ENCODE measurements at regions not wholly inside any gene's neighbourhood (a gene's known extent, or its start where the extent isn't known, plus 50 kb on each side); places are given as distances from the start of the nearest gene placed in this dataset.

GRCh38 chr13:90375851-90376250 lies 971.6 kb upstream of the MIR17HG start:
- Histone ChIP-seq H3K56ac (ENCODE audit: extremely low read depth, insufficient read depth, low read length) (no peak overlapping the region), H3K79me1 (ENCODE audit: low read depth in 1 of 2, low read length in 2 of 2) (no peaks in the 10 kb centered on the region), H2AFZ (replicated peaks; ENCODE audit: low read length, poor library complexity) (no peak overlapping the region), H3K9ac (ENCODE audit: low read depth, low read length) (no peak overlapping the region), H3K4me1 (ENCODE audit: control insufficient read depth, insufficient read depth, low read length) (no peaks in the 10 kb centered on the region), H4K8ac (ENCODE audit: low read depth in 2 of 2, low read length in 2 of 2) (no peak overlapping the region), H2AK9ac (replicated peaks; ENCODE audit: low read depth, low read length, poor library complexity) (no peak overlapping the region), H4K91ac (ENCODE audit: insufficient read depth, low read depth, low read length) (no peak overlapping the region), H3K4me3 (ENCODE audit: insufficient read depth, low read depth, low read length) (no peak overlapping the region), H3K9me1 (ENCODE audit: insufficient read depth, low read length) (no peaks in the 10 kb centered on the region), H2BK120ac (ENCODE audit: low read depth, low read length) (no peak overlapping the region), H3K14ac (replicated peaks; ENCODE audit: low read depth, low read length) (no peak overlapping the region), H2BK5ac (ENCODE audit: low read depth, low read length, poor library complexity, severe bottlenecking) (no peak overlapping the region), H3K27me3 (ENCODE audit: control insufficient read depth, insufficient read depth, low read length) (no peaks in the 10 kb centered on the region), H3K27ac (ENCODE audit: insufficient read depth, low read length) (no peak overlapping the region), H3K4ac (ENCODE audit: low read depth, low read length) (no peak overlapping the region), H3K4me2 (ENCODE audit: low read depth, low read length) (no peak overlapping the region), H3K18ac (ENCODE audit: low read depth, low read length) (no peak overlapping the region), H4K20me1 (ENCODE audit: insufficient read depth, low read length) (no peaks in the 10 kb centered on the region), H2BK15ac (ENCODE audit: low read depth, low read length) (no peak overlapping the region), H4K5ac (ENCODE audit: low read depth, low read length) (no peak overlapping the region), H2BK20ac (ENCODE audit: low read depth, low read length) (no peak overlapping the region), H3K9me3 (ENCODE audit: control insufficient read depth, insufficient read depth, low read length) (no peaks in the 10 kb centered on the region), H3K23ac (ENCODE audit: low read depth, low read length) (no peak overlapping the region), H3K36me3 (ENCODE audit: control insufficient read depth, insufficient read depth, low read length) (no peaks in the 10 kb centered on the region), H2AK5ac (ENCODE audit: low read depth, low read length) (no peak overlapping the region)
- ChIA-PET POLR2A (ENCODE audit: unreplicated experiment) (no interaction called here), CTCF (no interaction called here)
- in situ Hi-C loops (cut with MboI; ENCODE audit: low sequenced_read_pairs) (no loop called here), dilution Hi-C loops (cut with HindIII; ENCODE audit: low sequenced_read_pairs, unreplicated experiment) (no loop called here), intact Hi-C loops (cut with micrococcal nuclease) (no loop called here)
- ATAC-seq (ENCODE audit: low read depth) (no peak), DNase-seq (no peak)
- TF ChIP-seq RFX5 (IDR thresholded peaks at IDR 0.05; ENCODE audit: low read depth, low read length) (no peak), CHD1 (IDR thresholded peaks at IDR 0.05; ENCODE audit: low read depth, low read length) (no peak)
- no TSS peak for BruUV-seq (replicated peaks)
- WGBS, 2 experiments (ENCODE audit: extremely low coverage in 2 of 2, insufficient read length in 1 of 2): no CpG with 5 or more reads among the region's 4 CpGs

Measured in IMR-90 (cell line).